NCI-H187 treated with DMSO at 0.1 percent for 48 hours (cell line): ENCODE measurements at regions not wholly inside any gene's neighbourhood (a gene's known extent, or its start where the extent isn't known, plus 50 kb on each side); places are given as distances from the start of the nearest gene placed in this dataset.

Source experiments
- DNase-seq: peaks from one replicate; lab custom pipeline; 2025; lab: John Stamatoyannopoulos, UW

GRCh38 chr19:29093553-29093908 lies 119.4 kb downstream of the UQCRFS1 start:
- DNase-seq, result no peak

DNA sequence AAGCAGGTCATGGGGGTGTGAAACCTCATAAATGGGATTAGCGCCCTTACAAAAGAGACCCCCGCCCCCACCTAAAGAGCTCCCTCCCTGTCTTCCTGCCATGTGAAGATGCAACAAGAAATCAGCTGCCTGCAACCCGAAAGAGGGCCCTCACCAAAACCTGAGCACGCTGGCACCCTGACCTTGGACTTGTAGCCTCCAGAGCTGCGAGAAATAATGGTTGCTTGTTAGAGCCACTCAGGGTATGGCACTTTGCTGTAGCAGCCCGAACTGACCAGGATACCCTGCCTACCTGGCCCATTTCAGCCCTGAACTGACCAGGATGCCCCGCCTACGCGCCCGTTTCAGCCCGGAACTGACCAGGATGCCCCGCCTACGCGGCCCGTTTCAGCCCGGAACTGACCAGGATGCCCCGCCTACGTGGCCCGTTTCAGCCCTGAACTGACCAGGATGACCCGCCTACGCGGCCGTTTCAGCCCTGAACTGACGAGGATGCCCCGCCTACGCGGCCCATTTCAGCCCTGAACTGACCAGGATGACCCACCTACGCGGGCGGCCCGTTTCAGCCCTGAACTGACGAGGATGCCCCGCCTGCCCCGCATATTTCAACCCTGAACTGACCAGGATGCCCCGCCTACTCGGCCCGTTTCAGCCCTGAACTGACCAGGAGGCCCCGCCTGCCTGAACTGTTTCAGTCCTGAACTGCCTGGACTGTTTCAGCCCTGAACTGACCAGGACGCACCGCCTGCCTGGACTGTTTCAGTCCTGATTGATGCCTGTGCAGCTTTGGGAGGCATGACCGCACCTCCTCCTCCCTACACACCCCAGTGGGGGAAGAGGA lies 120.0 kb downstream of the UQCRFS1 start:
- no peak for DNase-seq

DNA sequence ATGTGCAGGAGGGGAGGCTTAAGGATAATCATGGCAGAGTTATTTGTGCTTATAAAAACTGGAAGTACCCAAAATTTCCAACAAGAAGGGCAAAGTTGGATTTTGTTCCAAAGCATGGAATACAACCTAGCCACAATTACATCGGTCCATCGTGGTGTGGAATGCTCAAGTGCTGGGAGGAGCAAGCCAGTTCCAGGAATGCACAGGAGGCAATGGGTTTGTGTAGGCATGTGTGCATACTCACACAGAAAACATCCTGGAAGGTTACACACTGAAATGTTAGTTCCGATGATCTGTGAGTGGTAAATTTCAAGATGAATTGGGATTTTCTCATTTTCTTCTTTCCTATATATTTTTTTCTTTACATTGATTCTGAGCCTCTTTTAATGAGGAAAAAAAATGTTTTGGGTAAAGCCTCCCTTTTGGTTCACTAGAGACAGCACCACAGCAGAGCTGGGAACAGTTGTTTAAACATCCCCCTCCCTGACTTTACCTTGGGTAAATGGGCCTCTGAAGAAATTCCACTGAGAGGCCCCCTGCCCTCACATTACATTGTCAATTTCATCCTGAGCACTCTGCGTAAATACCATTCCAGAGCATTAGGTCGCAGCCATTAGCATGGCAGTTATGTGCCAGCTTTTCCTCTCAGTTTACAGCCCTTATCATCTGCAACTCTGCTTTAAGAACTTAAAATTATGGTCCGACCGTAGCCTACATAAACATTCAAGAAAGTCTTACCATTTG lies 122.0 kb downstream of the UQCRFS1 start:
- DNase-seq, result no peak

DNA sequence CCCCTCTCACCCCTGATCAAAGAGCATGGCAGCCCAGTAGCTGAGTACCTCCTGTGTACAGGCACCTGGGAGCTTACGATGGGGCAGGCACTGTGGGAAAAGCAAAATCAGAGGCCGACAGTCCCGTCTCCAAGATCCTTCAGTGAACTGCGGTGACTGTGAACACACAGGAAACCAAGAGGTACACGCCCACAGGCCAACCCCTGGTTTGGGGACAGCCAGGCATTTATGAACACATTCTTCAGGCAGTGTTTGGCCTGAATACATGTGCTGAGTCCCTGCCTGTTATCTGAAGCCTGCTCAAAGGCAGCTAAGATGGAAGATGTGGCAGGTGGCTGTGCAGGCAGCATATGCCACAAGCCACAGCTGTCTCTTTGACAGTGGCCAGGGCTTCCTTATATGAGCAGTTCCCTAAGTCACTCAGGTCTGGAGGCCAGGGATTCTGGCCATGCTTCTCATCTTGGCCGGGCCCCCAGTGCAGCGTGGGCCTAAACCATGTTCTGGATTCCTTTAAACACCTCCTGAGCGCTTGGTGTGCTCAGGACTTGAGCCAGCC lies 123.6 kb downstream of the UQCRFS1 start:
- DNase-seq, result no peak

DNA sequence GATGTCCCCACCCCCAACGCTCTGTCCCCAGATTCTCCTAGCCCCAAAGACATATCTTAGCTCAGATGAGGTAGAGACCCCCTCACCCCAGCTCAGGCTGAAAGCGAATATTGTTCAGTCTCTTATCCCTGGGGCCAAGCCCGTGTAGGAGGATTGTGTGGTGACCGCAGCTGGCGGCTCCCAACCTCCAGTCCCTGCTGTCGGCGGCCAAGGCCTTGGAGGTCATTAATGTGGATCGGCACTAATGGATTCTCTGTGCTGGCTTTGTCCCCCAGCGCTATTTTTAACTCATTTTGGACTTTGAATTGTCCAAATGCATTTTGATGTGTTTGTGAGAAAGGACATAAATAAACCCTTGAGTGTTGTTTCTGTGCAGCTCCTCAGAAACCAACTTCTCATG lies 124.2 kb downstream of the UQCRFS1 start:
- no peak for DNase-seq

- DNase-seq, result no peak
Observed at GRCh38 chr19:29086646-29087045, 126.3 kb downstream of the UQCRFS1 start.

- DNase-seq, result no peak
Observed at GRCh38 chr19:29086182-29086581, 126.8 kb downstream of the UQCRFS1 start.

DNA sequence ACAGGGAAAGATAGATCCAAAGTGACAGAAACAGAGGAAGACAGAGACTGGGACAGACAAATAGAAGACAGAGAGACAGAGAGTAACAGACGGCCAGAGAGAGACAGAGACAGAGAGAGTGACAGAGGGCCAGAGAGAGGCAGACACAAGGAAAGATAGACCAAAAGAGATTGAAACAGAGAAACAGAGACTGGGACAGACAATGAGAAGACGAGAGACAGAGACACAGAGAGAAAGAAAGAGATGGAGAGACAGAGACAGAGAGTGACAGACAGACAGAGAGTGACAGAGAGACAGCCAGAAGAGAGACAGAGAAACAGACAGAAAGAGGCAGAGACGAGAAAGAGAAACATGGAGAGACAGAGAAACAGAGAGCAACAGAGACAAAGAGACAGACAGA lies 127.3 kb downstream of the UQCRFS1 start:
- DNase-seq, result no peak

DNA sequence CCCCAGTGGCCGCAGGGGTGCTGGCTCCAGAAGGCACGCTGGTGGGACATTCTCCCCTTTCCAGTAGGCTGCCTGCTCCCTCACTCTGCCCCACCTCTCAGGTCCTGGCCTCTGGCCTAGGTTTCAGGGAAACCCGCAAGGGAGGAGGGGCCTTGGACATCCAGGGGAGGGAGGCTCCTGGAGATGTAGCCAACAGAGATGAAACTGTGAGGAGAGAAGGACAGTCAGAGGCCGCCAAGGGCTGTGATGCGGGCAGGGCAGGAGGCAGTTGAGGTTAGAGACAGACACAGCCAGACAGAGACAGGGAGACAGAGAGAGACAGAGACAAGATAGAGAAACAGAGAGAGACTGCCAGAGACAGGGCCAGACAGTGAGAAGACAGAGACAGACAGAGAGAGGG lies 127.7 kb downstream of the UQCRFS1 start:
- no peak for DNase-seq

DNA sequence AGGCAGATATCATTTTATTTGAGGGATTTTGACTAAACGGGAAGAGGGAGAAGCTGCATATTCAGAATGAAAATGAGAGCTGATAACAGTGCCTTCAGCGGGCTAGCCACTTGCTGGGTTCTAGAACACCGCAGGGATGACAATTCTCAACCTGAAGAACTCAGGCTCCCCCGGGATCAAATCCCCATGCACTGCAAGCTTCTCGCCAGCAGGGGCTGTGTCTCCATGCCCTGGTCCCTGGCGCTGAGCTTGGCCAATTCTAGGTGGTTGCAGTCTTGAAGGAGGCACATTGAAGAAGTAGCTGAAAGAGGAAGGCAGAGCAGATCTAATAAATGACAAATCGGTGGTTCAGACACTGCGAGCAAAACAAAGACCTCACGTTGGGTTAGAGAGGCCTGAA lies 128.7 kb downstream of the UQCRFS1 start:
- DNase-seq, result no peak

DNA sequence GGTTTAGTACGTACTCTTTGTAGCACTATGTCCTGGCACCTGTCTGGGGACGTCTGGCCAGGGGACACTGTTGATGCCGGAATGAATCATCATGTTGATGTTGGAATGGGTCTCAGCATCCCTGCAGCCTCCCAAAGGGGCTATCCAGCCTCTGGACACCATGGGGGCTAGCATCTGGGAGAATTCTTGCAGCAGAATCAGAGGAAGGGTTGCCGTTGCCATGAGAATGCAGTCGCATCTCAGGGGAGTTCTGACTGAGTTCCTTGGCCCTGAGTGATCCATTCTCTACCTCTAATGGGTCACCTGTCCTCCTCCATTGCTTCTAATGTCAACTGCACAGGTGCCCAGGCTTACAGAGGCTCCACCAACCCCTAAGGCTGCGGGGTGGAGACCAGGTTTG lies 129.1 kb downstream of the UQCRFS1 start:
- no peak for DNase-seq

DNA sequence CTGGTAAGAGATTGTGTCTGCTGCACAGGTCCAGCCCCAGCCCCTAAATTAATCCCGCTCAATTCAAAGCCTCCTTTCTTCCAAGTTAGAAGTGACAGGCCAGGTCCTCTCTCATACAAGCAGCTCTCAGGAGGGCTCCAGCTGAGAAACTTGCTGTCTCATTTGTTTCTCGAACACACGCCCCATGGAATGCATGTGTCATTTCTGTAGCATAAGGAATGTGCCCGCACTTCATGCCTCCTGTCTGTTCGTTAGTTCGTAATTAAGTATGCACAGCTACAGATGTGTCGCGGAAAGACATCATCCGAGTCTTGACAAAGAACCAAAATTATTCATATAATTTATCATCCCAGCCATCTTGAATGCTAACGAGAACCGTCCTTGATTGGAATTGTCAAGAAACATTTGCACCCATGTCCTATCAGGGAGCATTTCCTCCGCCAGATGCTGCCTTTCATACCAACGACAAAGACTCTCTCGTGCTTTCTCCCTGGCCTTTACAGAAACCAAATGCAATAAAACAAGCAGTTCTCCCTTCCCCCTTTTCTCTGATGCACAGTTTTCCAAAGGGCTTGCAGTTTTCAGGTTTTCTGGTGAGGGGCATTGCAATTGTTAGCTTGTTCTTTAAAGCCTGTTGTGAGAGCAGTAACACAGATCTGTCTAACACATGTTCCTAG lies 133.5 kb downstream of the UQCRFS1 start:
- DNase-seq, result no peak

DNA sequence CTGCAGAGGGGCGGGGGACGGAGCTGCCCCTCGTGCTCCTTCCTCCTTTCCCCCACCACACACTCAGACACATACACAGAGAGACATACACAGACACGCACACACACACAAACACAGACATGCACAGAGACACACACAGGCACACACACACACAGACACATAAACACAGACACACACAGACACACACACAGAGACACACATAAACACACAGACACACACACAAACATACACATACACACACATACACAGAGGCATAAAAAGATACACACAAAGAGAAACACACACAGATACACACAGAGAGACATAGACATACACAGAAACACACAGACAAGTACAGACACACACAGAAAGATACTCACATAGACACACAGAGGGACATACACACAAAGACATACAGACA lies 136.0 kb downstream of the UQCRFS1 start:
- DNase-seq, result no peak

DNA sequence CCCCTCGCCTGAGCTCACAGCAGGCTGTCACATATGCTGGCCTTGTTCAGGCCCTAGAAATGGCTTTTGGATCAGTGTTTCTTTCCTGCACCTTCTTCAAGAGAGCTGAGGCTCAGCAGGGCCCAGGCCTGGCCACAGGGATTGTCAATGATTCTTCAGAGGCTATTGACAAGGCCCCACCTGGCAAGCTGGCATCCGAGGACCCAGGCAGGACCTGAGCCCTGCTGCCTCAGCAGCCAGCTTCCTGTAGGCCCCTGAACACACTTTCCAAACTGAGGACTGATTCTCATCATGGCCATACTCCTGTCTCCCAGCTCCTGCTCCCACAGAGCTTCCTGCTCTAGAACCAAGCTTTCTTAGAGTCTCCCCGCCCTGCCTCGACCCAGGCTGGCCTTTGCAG lies 136.8 kb downstream of the UQCRFS1 start:
- no peak for DNase-seq

GRCh38 chr19:29075149-29075548 lies 137.8 kb downstream of the UQCRFS1 start:
- no peak for DNase-seq

DNA sequence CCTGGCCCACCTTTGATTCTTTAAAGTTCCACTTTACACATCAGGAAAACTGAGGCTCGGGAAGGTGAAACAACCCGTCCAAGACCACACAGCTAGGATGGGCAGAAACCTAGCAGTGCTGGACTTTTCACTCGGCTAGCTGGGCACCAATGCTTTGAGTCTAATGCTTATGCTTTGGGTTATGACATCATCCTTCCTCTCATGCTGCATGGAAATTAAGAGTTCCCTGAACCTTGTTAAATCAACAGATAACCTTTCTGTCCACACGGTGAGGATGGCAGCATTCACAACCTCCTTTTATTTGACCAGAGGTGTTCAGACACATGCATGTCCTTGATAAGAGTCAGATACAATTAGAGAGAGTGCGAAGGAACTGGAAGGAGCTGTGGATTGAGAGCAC lies 138.4 kb downstream of the UQCRFS1 start:
- no peak for DNase-seq

DNA sequence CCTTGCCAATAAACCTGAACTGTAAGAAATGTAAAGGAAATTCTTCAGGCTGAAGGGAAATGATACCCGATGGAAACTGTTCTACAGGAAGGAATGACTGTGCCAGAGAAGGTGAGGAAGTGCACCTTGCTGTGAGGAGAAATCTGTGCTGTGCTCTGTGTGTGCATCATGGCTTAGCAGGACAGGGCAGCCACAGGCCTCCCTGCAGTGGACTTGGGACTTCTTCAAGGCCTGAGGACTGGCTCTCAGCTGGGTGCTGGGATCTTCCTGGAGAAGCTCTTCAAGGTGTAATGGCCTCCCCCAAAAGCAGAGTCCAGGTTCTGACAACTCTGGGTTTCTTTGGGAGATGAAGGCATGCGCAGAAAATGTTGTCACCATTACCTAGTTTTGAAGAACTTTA lies 145.1 kb downstream of the UQCRFS1 start:
- DNase-seq, result no peak

DNA sequence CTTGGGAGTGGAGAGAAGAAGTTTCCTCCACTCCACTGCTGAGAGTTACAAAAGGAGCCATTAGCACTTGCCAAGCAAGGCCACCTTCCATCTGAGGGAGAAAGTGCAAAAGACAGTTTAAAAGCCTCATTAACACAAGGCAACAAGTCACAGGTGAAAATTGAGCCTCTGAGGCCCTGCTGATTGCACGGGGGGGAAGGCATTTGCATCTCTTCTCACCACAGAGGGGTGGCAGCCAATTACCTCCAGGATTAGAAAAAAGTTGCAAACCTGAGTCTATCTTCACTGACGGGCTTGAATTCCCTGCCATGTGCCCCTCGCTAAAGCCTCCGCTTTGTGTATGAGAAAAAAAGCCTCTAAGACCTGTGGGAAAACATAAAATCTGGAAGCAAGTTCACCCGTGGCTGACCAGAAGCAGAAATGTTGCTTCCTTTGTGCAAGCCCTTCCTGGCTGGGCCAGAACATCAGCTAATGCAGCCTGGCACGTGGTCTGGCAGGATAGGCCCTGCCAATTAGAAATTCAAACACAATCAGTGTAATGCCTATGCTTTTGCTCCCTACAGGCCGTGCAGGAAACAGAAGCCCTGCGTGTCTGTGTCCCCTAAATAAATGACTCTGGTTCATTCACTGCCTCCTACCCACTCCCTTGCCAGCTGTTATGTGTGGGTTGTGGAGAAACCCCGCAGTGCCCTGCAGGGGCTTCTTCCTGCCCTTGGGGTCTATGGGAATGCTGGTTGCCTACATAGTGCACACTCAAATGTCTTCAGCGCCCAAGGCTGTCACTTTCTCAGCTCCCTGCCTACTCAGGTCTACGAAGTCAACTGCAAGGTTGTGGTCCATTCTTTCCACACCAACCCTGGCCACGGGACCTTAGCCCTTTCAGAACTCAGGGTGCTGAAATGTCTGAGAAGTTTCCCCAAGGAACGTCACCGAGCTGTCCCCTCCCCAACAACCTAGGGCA lies 150.2 kb downstream of the UQCRFS1 start:
- no peak for DNase-seq

DNA sequence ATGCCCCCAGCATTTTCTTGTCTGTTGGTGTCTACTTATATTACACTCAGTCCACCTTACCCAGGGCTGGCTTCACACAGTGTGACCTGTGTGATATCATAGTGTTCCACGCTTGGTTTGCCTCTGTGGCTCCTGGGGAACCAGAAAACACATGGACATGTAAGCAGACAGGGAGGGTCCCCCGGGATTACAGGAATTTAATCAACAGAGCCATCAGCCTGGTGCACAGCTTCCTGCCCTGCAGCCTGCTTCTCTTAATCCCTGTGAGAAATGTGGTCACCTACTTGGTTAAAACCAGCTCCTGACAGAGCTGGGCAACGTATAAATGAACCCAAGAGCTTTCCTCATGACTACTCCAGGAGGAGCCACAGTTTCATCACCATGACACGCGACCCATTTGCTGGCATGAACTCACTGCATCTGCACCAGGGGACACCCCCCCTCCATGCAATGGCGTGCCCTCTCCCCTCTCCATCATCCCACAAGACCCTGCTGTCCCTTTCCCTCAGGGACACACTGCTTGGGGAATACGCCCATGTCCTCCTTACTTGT lies 152.1 kb downstream of the UQCRFS1 start:
- no peak for DNase-seq

GRCh38 chr19:29056535-29056934 lies 156.4 kb downstream of the UQCRFS1 start:
- DNase-seq, result no peak
